ENCODE measurements at regions not wholly inside any gene's neighbourhood (a gene's known extent, or its start where the extent isn't known, plus 50 kb on each side); places are given as distances from the start of the nearest gene placed in this dataset.

DNA sequence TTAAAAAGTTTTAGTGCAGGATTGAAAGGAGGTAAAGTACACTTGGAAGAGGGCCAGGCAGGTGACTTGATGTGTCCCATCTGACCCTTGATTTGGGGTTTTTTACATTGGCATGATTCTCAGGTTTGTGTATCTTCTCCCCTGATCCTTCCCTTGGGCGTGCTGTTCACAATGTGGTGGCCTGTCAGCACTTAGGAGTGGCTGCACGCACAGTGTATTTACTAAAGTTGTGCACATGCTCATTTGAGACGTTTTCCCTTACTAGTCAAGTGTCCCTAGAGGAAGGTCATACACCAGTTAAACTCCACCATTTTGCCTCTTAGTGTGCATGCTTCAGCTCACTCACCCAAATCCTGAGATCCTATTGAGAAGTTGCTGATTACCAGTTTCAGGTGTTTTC, 145.7 kb upstream of the PLEKHA5 start:
- TF ChIP-seq, protein P1, sequence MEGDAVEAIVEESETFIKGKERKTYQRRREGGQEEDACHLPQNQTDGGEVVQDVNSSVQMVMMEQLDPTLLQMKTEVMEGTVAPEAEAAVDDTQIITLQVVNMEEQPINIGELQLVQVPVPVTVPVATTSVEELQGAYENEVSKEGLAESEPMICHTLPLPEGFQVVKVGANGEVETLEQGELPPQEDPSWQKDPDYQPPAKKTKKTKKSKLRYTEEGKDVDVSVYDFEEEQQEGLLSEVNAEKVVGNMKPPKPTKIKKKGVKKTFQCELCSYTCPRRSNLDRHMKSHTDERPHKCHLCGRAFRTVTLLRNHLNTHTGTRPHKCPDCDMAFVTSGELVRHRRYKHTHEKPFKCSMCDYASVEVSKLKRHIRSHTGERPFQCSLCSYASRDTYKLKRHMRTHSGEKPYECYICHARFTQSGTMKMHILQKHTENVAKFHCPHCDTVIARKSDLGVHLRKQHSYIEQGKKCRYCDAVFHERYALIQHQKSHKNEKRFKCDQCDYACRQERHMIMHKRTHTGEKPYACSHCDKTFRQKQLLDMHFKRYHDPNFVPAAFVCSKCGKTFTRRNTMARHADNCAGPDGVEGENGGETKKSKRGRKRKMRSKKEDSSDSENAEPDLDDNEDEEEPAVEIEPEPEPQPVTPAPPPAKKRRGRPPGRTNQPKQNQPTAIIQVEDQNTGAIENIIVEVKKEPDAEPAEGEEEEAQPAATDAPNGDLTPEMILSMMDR (IDR thresholded peaks at IDR 0.05; ENCODE audit: low read length) = no peak
- no peak for TF ChIP-seq EZH2 (optimal IDR thresholded peaks at IDR 0.05; ENCODE audit: low read depth, low read length)
